GM12891 (cell line): ENCODE measurements at regions not wholly inside any gene's neighbourhood (a gene's known extent, or its start where the extent isn't known, plus 50 kb on each side); places are given as distances from the start of the nearest gene placed in this dataset.

ENCODE experiments used
- POLR2A ChIP-seq: IDR thresholded peaks from 2 replicates; pipeline ENCODE4 v1.6.1; 2011; ENCODE audit warnings: low read depth, low read length, control low read depth
- POLR2AphosphoS5 ChIP-seq: IDR thresholded peaks from 2 replicates; pipeline ENCODE4 v1.6.1; 2011; ENCODE audit warnings: low read depth, low read length, control low read depth
- SPI1 ChIP-seq: IDR thresholded peaks from 2 replicates; pipeline ENCODE4 v1.6.1; 2011; ENCODE audit warnings: low read depth, low read length, control low read depth

DNA sequence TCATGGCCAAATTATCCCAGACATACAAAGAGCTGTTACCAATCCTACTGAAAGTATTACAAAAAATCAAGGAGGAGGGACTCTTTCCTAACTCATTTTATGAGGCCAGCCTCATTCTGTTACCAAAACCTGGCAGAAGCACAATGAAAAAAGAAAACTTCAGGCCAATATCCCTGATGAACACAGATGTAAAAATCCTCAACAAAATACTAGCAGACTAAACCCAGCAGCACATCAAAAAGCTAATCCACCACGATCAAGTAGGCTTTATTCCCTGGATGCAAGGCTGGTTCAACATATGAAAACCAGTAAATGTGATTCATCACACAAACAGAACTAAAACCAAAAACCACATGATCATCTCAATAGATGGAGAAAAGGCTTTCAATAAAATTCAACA lies 109.2 kb downstream of the C6orf118 start:
- TF ChIP-seq POLR2AphosphoS5 (no peak), POLR2A (no peak), SPI1 (no peak)
